ENCODE measurements at regions not wholly inside any gene's neighbourhood (a gene's known extent, or its start where the extent isn't known, plus 50 kb on each side); places are given as distances from the start of the nearest gene placed in this dataset.
A peak's percentile ranks its signal among the peaks of the same experiment; 100 is the strongest.

- Histone ChIP-seq H2AFZ (ENCODE audit: low read length) (no peak overlapping the region), H3K36me3 (replicated peaks; ENCODE audit: insufficient read depth, low read length) (no peaks in the 10 kb centered on the region), H3K9me3 (replicated peaks; ENCODE audit: insufficient read depth, low read length) (no peaks in the 10 kb centered on the region), H3K9me2 (replicated peaks; ENCODE audit: insufficient read depth, low read length) (no peaks in the 10 kb centered on the region), H3K4me1 (ENCODE audit: low read length) (peaks cover 5% of the 10 kb centered on the region; the same call in 1 of the 2 replicates), H3K79me2 (ENCODE audit: low read length) (no peaks in the 10 kb centered on the region), H3K4me3 (ENCODE audit: low read length) (no peak overlapping the region), H3K27me3 (replicated peaks; ENCODE audit: insufficient read depth, low read length) (no peaks in the 10 kb centered on the region), H3K9ac (ENCODE audit: low read length) (no peak overlapping the region), H3K27ac (ENCODE audit: low read length) (no peak overlapping the region), H3K4me2 (ENCODE audit: low read depth, low read length) (no peak overlapping the region), H4K20me1 (ENCODE audit: insufficient read depth, low read length) (no peaks in the 10 kb centered on the region), H3F3A (ENCODE audit: insufficient read depth, low read length) (peaks cover 10% of the 10 kb centered on the region; the same call in 1 of the 2 replicates)
- DNase-seq, result no peak
- no peak for TF ChIP-seq CTCF (IDR thresholded peaks at IDR 0.05; ENCODE audit: low read length)
- TF ChIP-seq EZH2phosphoT487 (IDR thresholded peaks at IDR 0.05; ENCODE audit: low read length), result no peak
- no peak for TF ChIP-seq EZH2 (optimal IDR thresholded peaks at IDR 0.05; ENCODE audit: low read depth, low read length)
Observed at GRCh38 chr11:110371084-110371483, 58.7 kb upstream of the FDX1 start.

GRCh38 chr11:110373051-110373702 lies 56.6 kb upstream of the FDX1 start:
- H2AFZ ChIP-seq (ENCODE audit: low read length), result 0 out of 2 replicates have a peak overlapping the region, but pooled peaks have one; percentile 44
- H3K4me1 ChIP-seq (ENCODE audit: low read length), result peaks cover 5% of the 10 kb centered on the region; the same call in 1 of the 2 replicates
- peaks cover 10% of the 10 kb centered on the region; the same call in 1 of the 2 replicates for H3F3A ChIP-seq (ENCODE audit: insufficient read depth, low read length)
- no peaks in the 10 kb centered on the region for H3K36me3 ChIP-seq (replicated peaks; ENCODE audit: insufficient read depth, low read length)
- no peaks in the 10 kb centered on the region for H3K9me2 ChIP-seq (replicated peaks; ENCODE audit: insufficient read depth, low read length)
- H4K20me1 ChIP-seq (ENCODE audit: insufficient read depth, low read length), result no peaks in the 10 kb centered on the region
- no peak for TF ChIP-seq CTCF (IDR thresholded peaks at IDR 0.05; ENCODE audit: low read length)
- no peak for TF ChIP-seq EZH2 (optimal IDR thresholded peaks at IDR 0.05; ENCODE audit: low read depth, low read length)
- no peak for TF ChIP-seq EZH2phosphoT487 (IDR thresholded peaks at IDR 0.05; ENCODE audit: low read length)
- 0 out of 2 replicates have a peak overlapping the region, but pooled peaks have one; percentile 4 for H3K9ac ChIP-seq (ENCODE audit: low read length)
- no peaks in the 10 kb centered on the region for H3K27me3 ChIP-seq (replicated peaks; ENCODE audit: insufficient read depth, low read length)
- H3K4me2 ChIP-seq (ENCODE audit: low read depth, low read length), result peak overlapping the region; percentile 57; the same call in 1 of the 2 replicates
- DNase-seq, result peak; percentile 27
- no peaks in the 10 kb centered on the region for H3K79me2 ChIP-seq (ENCODE audit: low read length)
- H3K27ac ChIP-seq (ENCODE audit: low read length), result peak overlapping the region; percentile 9; the same call in 1 of the 2 replicates
- peak overlapping the region; percentile 26 for H3K4me3 ChIP-seq (ENCODE audit: low read length)
- no peaks in the 10 kb centered on the region for H3K9me3 ChIP-seq (replicated peaks; ENCODE audit: insufficient read depth, low read length)

GRCh38 chr11:110374921-110375320 lies 54.8 kb upstream of the FDX1 start:
- Histone ChIP-seq H3K36me3 (replicated peaks; ENCODE audit: insufficient read depth, low read length) (no peaks in the 10 kb centered on the region), H3K9ac (ENCODE audit: low read length) (no peak overlapping the region), H3K4me3 (ENCODE audit: low read length) (no peak overlapping the region), H3K79me2 (ENCODE audit: low read length) (no peaks in the 10 kb centered on the region), H2AFZ (ENCODE audit: low read length) (no peak overlapping the region), H3K4me2 (ENCODE audit: low read depth, low read length) (no peak overlapping the region), H3F3A (ENCODE audit: insufficient read depth, low read length) (peaks cover 10% of the 10 kb centered on the region; the same call in 1 of the 2 replicates), H3K9me2 (replicated peaks; ENCODE audit: insufficient read depth, low read length) (no peaks in the 10 kb centered on the region), H3K27ac (ENCODE audit: low read length) (no peak overlapping the region), H3K9me3 (replicated peaks; ENCODE audit: insufficient read depth, low read length) (no peaks in the 10 kb centered on the region), H3K27me3 (replicated peaks; ENCODE audit: insufficient read depth, low read length) (no peaks in the 10 kb centered on the region), H3K4me1 (ENCODE audit: low read length) (peaks cover 5% of the 10 kb centered on the region; the same call in 1 of the 2 replicates), H4K20me1 (ENCODE audit: insufficient read depth, low read length) (no peaks in the 10 kb centered on the region)
- no peak for TF ChIP-seq EZH2 (optimal IDR thresholded peaks at IDR 0.05; ENCODE audit: low read depth, low read length)
- TF ChIP-seq EZH2phosphoT487 (IDR thresholded peaks at IDR 0.05; ENCODE audit: low read length), result no peak
- TF ChIP-seq CTCF (IDR thresholded peaks at IDR 0.05; ENCODE audit: low read length), result no peak
- no peak for DNase-seq
